Progenitor cell of endocrine pancreas (in vitro differentiated cells): ENCODE measurements at regions not wholly inside any gene's neighbourhood (a gene's known extent, or its start where the extent isn't known, plus 50 kb on each side); places are given as distances from the start of the nearest gene placed in this dataset.

Source experiments
- DNase-seq: peaks from one replicate; pipeline ENCODE4 v3.0.0; 2021; ENCODE audit warnings: low spot score; ENCODE audit not compliant: unreplicated experiment
- H3K27ac Mint-ChIP-seq: 2 replicates; pipeline ENCODE4 v1.8.0; 2021; ENCODE audit warnings: mild to moderate bottlenecking, moderate library complexity, mixed read lengths
- H3K27me3 Mint-ChIP-seq: 2 replicates; pipeline ENCODE4 v1.8.0; 2021; ENCODE audit warnings: mixed read lengths
- H3K36me3 Mint-ChIP-seq: 2 replicates; pipeline ENCODE4 v1.8.0; 2022; ENCODE audit warnings: mixed read lengths; ENCODE audit not compliant: insufficient read depth
- H3K4me1 Mint-ChIP-seq: 2 replicates; pipeline ENCODE4 v1.8.0; 2021; ENCODE audit warnings: low read depth, mixed read lengths
- H3K4me3 Mint-ChIP-seq: 2 replicates; pipeline ENCODE4 v1.8.0; 2021; ENCODE audit warnings: low read depth, mild to moderate bottlenecking, moderate library complexity, mixed read lengths
- H3K9me3 Mint-ChIP-seq: 2 replicates; pipeline ENCODE4 v1.8.0; 2021; ENCODE audit warnings: low read depth, mixed read lengths
- TF ChIP-seq, protein P1 (sequence below): fragments of 200-600 bp; sonication (generic); IDR thresholded peaks from one replicate; pipeline ENCODE4 v1.5.0; 2021; ENCODE audit warnings: antibody characterized with exemption, mild to moderate bottlenecking; ENCODE audit not compliant: unreplicated experiment

DNA sequence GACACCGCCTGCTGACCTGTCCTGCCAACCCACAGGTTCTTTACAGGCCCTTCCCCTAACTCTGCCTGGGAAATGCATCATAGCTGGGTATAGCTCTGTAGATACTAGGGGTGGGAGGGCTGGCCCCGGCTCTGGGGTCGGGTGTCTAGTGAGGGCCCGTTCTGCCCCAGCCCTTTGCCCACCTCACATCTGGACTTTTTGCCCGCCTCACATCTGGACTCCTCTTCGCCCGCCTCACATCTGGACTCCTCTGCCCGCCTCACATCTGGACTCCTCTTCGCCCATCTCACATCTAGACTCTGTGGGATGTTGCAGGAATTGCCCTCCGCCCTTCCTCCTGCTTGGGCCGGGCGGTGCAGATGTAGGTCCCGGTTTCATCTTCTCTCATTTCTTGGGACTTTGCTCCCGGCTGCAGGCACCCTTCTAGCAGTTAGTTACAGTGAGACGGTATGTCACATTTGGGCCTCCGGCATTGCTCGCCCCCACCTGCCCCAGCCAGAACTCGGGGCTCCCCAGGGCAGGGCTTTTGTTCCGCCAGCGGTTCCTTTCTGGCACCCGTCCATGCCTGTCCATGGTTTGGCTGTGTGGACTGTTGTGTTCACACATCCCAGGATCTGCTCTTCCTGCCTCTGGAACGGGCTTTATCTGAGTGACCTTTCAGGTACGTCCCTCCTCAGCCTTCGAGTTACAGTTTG lies 1153.7 kb downstream of the BRD1 start:
- Mint-ChIP-seq H3K4me3 (no peak overlapping the region), H3K9me3 (peaks cover 14% of the 10 kb centered on the region), H3K4me1 (peaks cover 8% of the 10 kb centered on the region), H3K36me3 (peaks cover 14% of the 10 kb centered on the region), H3K27me3 (no peaks in the 10 kb centered on the region), H3K27ac (peak overlapping the region; percentile 1)
- TF ChIP-seq, protein P1, sequence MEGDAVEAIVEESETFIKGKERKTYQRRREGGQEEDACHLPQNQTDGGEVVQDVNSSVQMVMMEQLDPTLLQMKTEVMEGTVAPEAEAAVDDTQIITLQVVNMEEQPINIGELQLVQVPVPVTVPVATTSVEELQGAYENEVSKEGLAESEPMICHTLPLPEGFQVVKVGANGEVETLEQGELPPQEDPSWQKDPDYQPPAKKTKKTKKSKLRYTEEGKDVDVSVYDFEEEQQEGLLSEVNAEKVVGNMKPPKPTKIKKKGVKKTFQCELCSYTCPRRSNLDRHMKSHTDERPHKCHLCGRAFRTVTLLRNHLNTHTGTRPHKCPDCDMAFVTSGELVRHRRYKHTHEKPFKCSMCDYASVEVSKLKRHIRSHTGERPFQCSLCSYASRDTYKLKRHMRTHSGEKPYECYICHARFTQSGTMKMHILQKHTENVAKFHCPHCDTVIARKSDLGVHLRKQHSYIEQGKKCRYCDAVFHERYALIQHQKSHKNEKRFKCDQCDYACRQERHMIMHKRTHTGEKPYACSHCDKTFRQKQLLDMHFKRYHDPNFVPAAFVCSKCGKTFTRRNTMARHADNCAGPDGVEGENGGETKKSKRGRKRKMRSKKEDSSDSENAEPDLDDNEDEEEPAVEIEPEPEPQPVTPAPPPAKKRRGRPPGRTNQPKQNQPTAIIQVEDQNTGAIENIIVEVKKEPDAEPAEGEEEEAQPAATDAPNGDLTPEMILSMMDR, result no peak
- no peak for DNase-seq

DNA sequence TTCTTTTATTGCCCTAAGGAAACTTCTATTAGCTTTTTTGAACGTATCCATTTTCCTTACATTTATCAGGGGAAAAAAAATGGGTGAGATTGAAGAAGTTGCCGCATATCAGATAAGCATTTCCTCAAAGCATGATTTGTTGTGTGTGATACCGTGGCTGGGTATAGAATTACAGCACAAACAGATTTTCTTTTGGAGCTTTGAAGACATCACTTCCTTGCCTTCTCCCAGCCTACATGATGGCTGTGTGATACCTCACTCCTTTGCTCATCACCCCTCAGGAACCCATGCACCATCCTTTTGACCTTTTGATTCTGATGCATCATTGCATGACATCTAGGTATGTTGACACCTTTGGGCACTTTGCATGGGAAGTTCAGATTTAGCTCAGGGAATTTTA lies 1155.3 kb downstream of the BRD1 start:
- Mint-ChIP-seq H3K36me3 (peaks cover 14% of the 10 kb centered on the region), H3K9me3 (peaks cover 14% of the 10 kb centered on the region), H3K4me1 (peaks cover 8% of the 10 kb centered on the region), H3K4me3 (no peak overlapping the region), H3K27ac (no peak overlapping the region), H3K27me3 (no peaks in the 10 kb centered on the region)
- TF ChIP-seq, protein P1, result no peak
- no peak for DNase-seq

DNA sequence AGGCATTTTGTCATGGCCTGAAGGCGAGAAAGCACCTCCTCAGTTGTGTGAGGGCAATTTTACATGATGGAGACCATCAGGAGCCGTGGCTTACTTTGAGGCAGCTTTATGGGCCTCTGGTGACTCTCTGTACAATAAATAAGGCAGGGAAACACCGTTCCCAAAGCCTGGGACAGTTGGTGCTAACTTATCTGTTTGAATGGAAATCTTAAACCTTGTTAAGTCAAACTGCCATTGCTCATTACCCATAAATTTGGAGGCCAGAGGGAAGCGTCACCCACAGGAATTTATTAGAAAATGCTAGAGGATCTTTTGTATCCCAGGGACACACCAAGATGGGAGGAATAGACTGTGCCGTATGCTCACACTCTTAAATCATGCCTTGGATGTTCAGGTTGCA lies 1156.9 kb downstream of the BRD1 start:
- H3K4me3 Mint-ChIP-seq, result no peak overlapping the region
- TF ChIP-seq, protein P1, result no peak
- no peak for DNase-seq
- no peaks in the 10 kb centered on the region for H3K27me3 Mint-ChIP-seq
- H3K36me3 Mint-ChIP-seq, result peaks cover 14% of the 10 kb centered on the region
- H3K27ac Mint-ChIP-seq, result no peak overlapping the region
- H3K4me1 Mint-ChIP-seq, result peaks cover 8% of the 10 kb centered on the region
- H3K9me3 Mint-ChIP-seq, result peaks cover 14% of the 10 kb centered on the region

DNA sequence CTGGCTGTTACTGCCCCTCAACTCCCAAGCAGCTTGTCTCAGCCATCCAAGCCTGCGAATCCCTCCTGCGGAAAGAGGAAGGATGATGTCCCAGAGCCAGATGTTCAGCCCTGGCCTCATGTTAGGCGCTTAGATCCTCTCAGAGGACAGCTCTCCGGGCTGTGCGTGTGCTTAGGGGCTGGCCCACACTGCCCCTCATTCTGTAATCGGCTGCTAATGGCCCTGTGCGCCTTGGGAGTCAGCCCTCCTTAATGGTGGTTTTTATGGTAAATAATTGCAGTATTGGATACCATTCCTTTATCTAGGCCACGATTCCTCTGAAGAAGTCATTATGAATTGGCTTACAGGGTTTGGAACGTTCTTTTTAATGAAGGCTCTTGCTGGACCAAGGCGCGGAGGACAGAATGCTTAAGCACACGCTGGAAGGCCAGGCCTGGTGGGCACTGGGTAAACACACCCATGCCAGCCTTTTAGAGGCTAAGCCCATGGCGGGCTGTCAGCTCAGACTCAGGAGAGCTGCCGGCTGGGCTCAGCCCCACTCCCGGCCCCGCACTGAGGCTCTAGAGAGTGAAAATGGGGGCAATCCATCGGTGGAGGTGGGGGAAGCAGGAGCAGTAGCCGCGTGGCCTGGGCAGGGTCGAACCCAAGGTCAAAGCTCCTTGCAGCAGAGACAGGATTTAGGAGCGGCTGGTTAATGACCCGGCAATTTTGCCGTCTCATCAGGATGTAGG lies 1157.5 kb downstream of the BRD1 start:
- no peak for DNase-seq
- Mint-ChIP-seq H3K4me3 (no peak overlapping the region), H3K9me3 (peaks cover 14% of the 10 kb centered on the region), H3K27me3 (no peaks in the 10 kb centered on the region), H3K4me1 (peaks cover 8% of the 10 kb centered on the region), H3K36me3 (peaks cover 16% of the 10 kb centered on the region), H3K27ac (no peak overlapping the region)
- TF ChIP-seq, protein P1, result no peak

DNA sequence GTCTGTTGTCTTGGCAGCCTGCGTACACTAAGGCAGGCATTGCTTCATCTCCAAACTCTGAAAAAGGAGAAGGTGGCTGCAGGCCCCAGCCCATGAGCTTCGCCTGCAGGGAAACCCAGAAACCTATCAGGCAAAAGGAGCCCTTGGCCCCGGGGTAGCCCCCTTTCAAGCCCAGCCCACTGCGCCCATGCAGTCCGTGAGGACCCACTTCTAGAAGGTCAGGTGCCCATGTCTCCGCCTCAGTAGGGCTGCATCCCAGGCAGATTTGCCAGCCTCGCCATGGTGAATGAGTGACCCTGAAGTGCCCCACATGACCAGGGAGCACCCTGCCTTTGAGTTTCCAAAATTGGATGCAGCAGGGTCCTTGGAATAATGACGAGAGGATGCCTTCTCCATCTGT lies 1158.4 kb downstream of the BRD1 start:
- no peak for DNase-seq
- Mint-ChIP-seq H3K9me3 (peaks cover 18% of the 10 kb centered on the region), H3K27ac (no peak overlapping the region), H3K4me1 (peaks cover 4% of the 10 kb centered on the region), H3K4me3 (no peak overlapping the region), H3K36me3 (peaks cover 19% of the 10 kb centered on the region), H3K27me3 (no peaks in the 10 kb centered on the region)
- TF ChIP-seq, protein P1, result no peak
